GM10266 (cell line): ENCODE measurements at regions not wholly inside any gene's neighbourhood (a gene's known extent, or its start where the extent isn't known, plus 50 kb on each side); places are given as distances from the start of the nearest gene placed in this dataset.

Experiments used
- DNase-seq: peaks from one replicate; pipeline ENCODE4 v3.0.0; 2012; ENCODE audit errors: extremely low spot score
- CTCF ChIP-seq: IDR thresholded peaks from 2 replicates; pipeline ENCODE4 v1.5.1; 2012; ENCODE audit warnings: mild to moderate bottlenecking, low read depth; ENCODE audit not compliant: control insufficient read depth, insufficient read depth; ENCODE audit errors: missing control alignments

GRCh38 chr11:130804306-130805076 lies 111.8 kb downstream of the SNX19 start:
- DNase-seq, result no peak
- no peak for TF ChIP-seq CTCF

GRCh38 chr11:130806746-130807145 lies 109.5 kb downstream of the SNX19 start:
- TF ChIP-seq CTCF, result no peak
- DNase-seq, result no peak

- DNase-seq, result no peak
- TF ChIP-seq CTCF, result no peak
These were observed 107.7 kb downstream of the SNX19 start for GRCh38 chr11:130808541-130808940.

- no peak for TF ChIP-seq CTCF
- DNase-seq, result no peak
These were observed 103.1 kb downstream of the SNX19 start for GRCh38 chr11:130813196-130813595.

- TF ChIP-seq CTCF, result no peak
- DNase-seq, result no peak
These were observed 102.6 kb downstream of the SNX19 start for GRCh38 chr11:130813638-130814037.

GRCh38 chr11:130814440-130815096 lies 101.7 kb downstream of the SNX19 start:
- TF ChIP-seq CTCF, result no peak
- no peak for DNase-seq

- no peak for DNase-seq
- TF ChIP-seq CTCF, result no peak
These were observed 101.0 kb downstream of the SNX19 start for GRCh38 chr11:130815097-130815802.
